ENCODE measurements at regions not wholly inside any gene's neighbourhood (a gene's known extent, or its start where the extent isn't known, plus 50 kb on each side); places are given as distances from the start of the nearest gene placed in this dataset.

GRCh38 chr15:97446138-97446537 is 514.4 kb upstream of the ARRDC4 start:
- Histone ChIP-seq H3K4me3 (replicated peaks in 1 of 3; ENCODE audit: insufficient read depth in 1 of 3, low read depth in 1 of 3, low read length in 3 of 3) (no peak overlapping the region), H3K4me1 (ENCODE audit: control insufficient read depth, extremely low read depth, insufficient read depth, low read length) (no peaks in the 10 kb centered on the region), H4K20me1 (replicated peaks; ENCODE audit: control insufficient read depth, extremely low read depth, insufficient read depth, low read length) (no peaks in the 10 kb centered on the region), H2AFZ (ENCODE audit: low read depth, low read length) (no peak overlapping the region), H3K27me3 (ENCODE audit: control insufficient read depth in 2 of 2, insufficient read depth in 2 of 2, low read length in 2 of 2) (no peaks in the 10 kb centered on the region), H3K79me2 (ENCODE audit: control insufficient read depth, insufficient read depth, low read length) (no peaks in the 10 kb centered on the region), H3K9me3 (replicated peaks; ENCODE audit: control insufficient read depth, insufficient read depth, low read length) (no peaks in the 10 kb centered on the region), H3K27ac (ENCODE audit: insufficient read depth, low read depth, low read length) (no peak overlapping the region), H3K9me1 (replicated peaks; ENCODE audit: control insufficient read depth, extremely low read depth, insufficient read depth, low read length) (no peaks in the 10 kb centered on the region), H3K9ac (replicated peaks; ENCODE audit: extremely low read depth, insufficient read depth, low read length) (no peak overlapping the region), H3K36me3 (ENCODE audit: control insufficient read depth in 2 of 2, extremely low read depth in 1 of 2, insufficient read depth in 2 of 2, low read length in 2 of 2) (no peaks in the 10 kb centered on the region), H3K4me2 (ENCODE audit: insufficient read depth, low read length) (no peak overlapping the region)
- intact Hi-C loops (cut with micrococcal nuclease) = no loop called here
- TF ChIP-seq CTCF (IDR thresholded peaks at IDR 0.05; ENCODE audit: extremely low read depth in 1 of 2, insufficient read depth in 1 of 2, low read depth in 1 of 2, low read length in 2 of 2) (no peak), FOS (IDR thresholded peaks at IDR 0.05; ENCODE audit: borderline replicate concordance, insufficient read depth, low read length) (no peak), POLR2A (IDR thresholded peaks at IDR 0.05; ENCODE audit: low read depth, low read length) (no peak), JUN (IDR thresholded peaks at IDR 0.05; ENCODE audit: borderline replicate concordance, insufficient read depth, insufficient read length, low read depth) (no peak), GATA2 (IDR thresholded peaks at IDR 0.05; ENCODE audit: insufficient read depth, insufficient read length, low read depth, low read length) (no peak), POLR2AphosphoS5 (IDR thresholded peaks at IDR 0.05; ENCODE audit: insufficient read depth, low read depth, low read length) (no peak), EZH2 (IDR thresholded peaks at IDR 0.05; ENCODE audit: borderline replicate concordance, low read depth, low read length, severe bottlenecking) (no peak), MYC (IDR thresholded peaks at IDR 0.05; ENCODE audit: low read depth, low read length) (no peak)
- TF ChIP-seq, protein P1, sequence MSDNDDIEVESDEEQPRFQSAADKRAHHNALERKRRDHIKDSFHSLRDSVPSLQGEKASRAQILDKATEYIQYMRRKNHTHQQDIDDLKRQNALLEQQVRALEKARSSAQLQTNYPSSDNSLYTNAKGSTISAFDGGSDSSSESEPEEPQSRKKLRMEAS (IDR thresholded peaks at IDR 0.05; ENCODE audit: insufficient read depth, insufficient read length) = no peak
- ChIA-PET CTCF (no interaction called here), POLR2A (no interaction called here)
- no TSS peak for BruUV-seq (replicated peaks)
- no peak for DNase-seq (ENCODE audit: low read depth, low spot score)
- dilution Hi-C loops (cut with MboI; ENCODE audit: extremely low pct_ligation_motif_present, low sequenced_read_pairs) = no loop called here
- FAIRE-seq = no peak

Measured in endothelial cell of umbilical vein (primary cell).